ENCODE measurements at regions not wholly inside any gene's neighbourhood (a gene's known extent, or its start where the extent isn't known, plus 50 kb on each side); places are given as distances from the start of the nearest gene placed in this dataset.

- no peak for DNase-seq
These were observed 519.1 kb downstream of the IQCM start for GRCh38 chr4:149296503-149296902.

- DNase-seq = no peak
These were observed 519.6 kb downstream of the IQCM start for GRCh38 chr4:149296084-149296483.

- DNase-seq = no peak
These were observed 521.0 kb downstream of the IQCM start for GRCh38 chr4:149294601-149295000.

- DNase-seq = no peak
These were observed 522.5 kb downstream of the IQCM start for GRCh38 chr4:149293046-149293649.

GRCh38 chr4:149292425-149293007 is 523.1 kb downstream of the IQCM start:
- DNase-seq = no peak

GRCh38 chr4:149291463-149291862 is 524.2 kb downstream of the IQCM start:
- DNase-seq = no peak

GRCh38 chr4:149280806-149281205 is 534.8 kb downstream of the IQCM start:
- DNase-seq = no peak

- DNase-seq = no peak
These were observed 535.9 kb downstream of the IQCM start for GRCh38 chr4:149279776-149280175.

GRCh38 chr4:149279331-149279730 is 536.3 kb downstream of the IQCM start:
- DNase-seq = no peak

- DNase-seq = no peak
These were observed 537.9 kb downstream of the IQCM start for GRCh38 chr4:149277705-149278104.

GRCh38 chr4:149269835-149270234 is 545.8 kb downstream of the IQCM start:
- no peak for DNase-seq

- no peak for DNase-seq
These were observed 549.3 kb downstream of the IQCM start for GRCh38 chr4:149266301-149266700.

GRCh38 chr4:149265645-149266044 is 550.0 kb downstream of the IQCM start:
- DNase-seq = no peak

- peak; percentile 52 for DNase-seq
These were observed 551.4 kb downstream of the IQCM start for GRCh38 chr4:149264093-149264733.

GRCh38 chr4:149248191-149248764 is 567.4 kb downstream of the IQCM start:
- DNase-seq = no peak

- no peak for DNase-seq
These were observed 568.5 kb downstream of the IQCM start for GRCh38 chr4:149247164-149247563.

- DNase-seq = no peak
These were observed 570.3 kb downstream of the IQCM start for GRCh38 chr4:149245333-149245732.

- DNase-seq = no peak
These were observed 577.5 kb downstream of the IQCM start for GRCh38 chr4:149238097-149238496.

- DNase-seq = no peak
These were observed 580.8 kb downstream of the IQCM start for GRCh38 chr4:149234798-149235197.

- no peak for DNase-seq
These were observed 592.0 kb downstream of the IQCM start for GRCh38 chr4:149223659-149224058.

GRCh38 chr4:149218672-149219071 is 597.0 kb downstream of the IQCM start:
- no peak for DNase-seq

- DNase-seq = no peak
These were observed 601.3 kb downstream of the IQCM start for GRCh38 chr4:149214301-149214700.

- no peak for DNase-seq
These were observed 603.8 kb downstream of the IQCM start for GRCh38 chr4:149211876-149212275.
